K562 (cell line): ENCODE measurements at regions not wholly inside any gene's neighbourhood (a gene's known extent, or its start where the extent isn't known, plus 50 kb on each side); places are given as distances from the start of the nearest gene placed in this dataset.

Source experiments
- ATAC-seq: fragments of 200-7000 bp; cut with Tn5 transposase; 3 replicates; pipeline ENCODE4 v1.9.1; 2020; ENCODE audit warnings: moderate library complexity
- BruUV-seq: library from RNA; stranded (reverse); fragments of 400-500 nt; replicated peaks from 2 replicates; lab custom pipeline; 2021; lab: Mats Ljungman, UMichigan
- CTCF ChIA-PET: fragments of 300-600 bp; formaldehyde crosslinking; extraction: SDS; loops from one replicate; lab custom pipeline; 2021; ENCODE audit warnings: low intra/inter-chr PET ratio; lab: Yijun Ruan, JAX
- POLR2A ChIA-PET: fragments of 300-600, 350-650 bp; sonication (Branson Sonifier 250); formaldehyde crosslinking; extraction: SDS; loops from one replicate; lab custom pipeline; 2021; ENCODE audit warnings: antibody characterized with exemption, inconsistent platforms; lab: Yijun Ruan, JAX
- DNase-seq, 4 experiments: peaks; one replicate each; pipeline versions ENCODE4 v3.0.0 to v3.0.0-alpha.2; 2011 to 2018; ENCODE audit warnings: low spot score in 3 of 4, mixed read lengths in 3 of 4; ENCODE audit errors: extremely low read depth in 1 of 4
- FAIRE-seq: peaks from 2 replicates; lab custom pipeline; 2011; peaks lifted over from hg19 to GRCh38; lab: Jason Lieb, UNC
- H2AFZ ChIP-seq: 2 replicates; pipeline ENCODE4 v1.6.0; 2011; ENCODE audit warnings: low read depth, low read length, control low read depth, inconsistent platforms
- H3K27ac ChIP-seq: fragments of 200-600 bp; 3 replicates; pipeline ENCODE4 v1.8.0; 2011; ENCODE audit warnings: low read depth, mild to moderate bottlenecking, control low read depth, inconsistent platforms, low read length, moderate library complexity, mixed read lengths; ENCODE audit errors: extremely low read depth
- H3K27me3 ChIP-seq, 2 experiments: fragments of 300-600 bp in 1 of 2; 2 replicates in 1 of 2; 3 replicates in 1 of 2; pipeline versions ENCODE4 v1.6.0 to v1.8.0; 2011; ENCODE audit warnings: inconsistent platforms in 2 of 2, low read length in 2 of 2, mild to moderate bottlenecking in 1 of 2, mixed read lengths in 1 of 2, moderate library complexity in 1 of 2; ENCODE audit not compliant: control insufficient read depth in 2 of 2, insufficient read depth in 2 of 2
- H3K36me3 ChIP-seq: fragments of 300-600 bp; 3 replicates; pipeline ENCODE4 v1.8.0; 2011; ENCODE audit warnings: mild to moderate bottlenecking, low read length, inconsistent platforms; ENCODE audit not compliant: control insufficient read depth, insufficient read depth
- H3K4me1 ChIP-seq, 2 experiments: fragments of 200-600 bp in 1 of 2; replicated peaks in 1 of 2; 2 replicates in 1 of 2; 3 replicates in 1 of 2; pipeline versions ENCODE4 v1.5.1 to v1.8.0; 2011; ENCODE audit warnings: inconsistent platforms in 2 of 2, low read length in 2 of 2, mild to moderate bottlenecking in 1 of 2, mixed read lengths in 1 of 2, moderate library complexity in 1 of 2; ENCODE audit not compliant: control insufficient read depth in 2 of 2, insufficient read depth in 2 of 2
- H3K4me2 ChIP-seq: 2 replicates; pipeline ENCODE4 v1.6.1; 2011; ENCODE audit warnings: low read length, control low read depth, inconsistent platforms, mixed read lengths; ENCODE audit not compliant: insufficient read depth
- H3K4me3 ChIP-seq: fragments of 200-600 bp; sonication (generic), shearing (Covaris generic); 2 replicates; pipeline ENCODE4 v1.5.1; 2016; ENCODE audit warnings: control low read depth, inconsistent platforms
- H3K79me2 ChIP-seq: fragments of 200-600 bp; 3 replicates; pipeline ENCODE4 v1.8.0; 2011; ENCODE audit warnings: low read length, inconsistent platforms; ENCODE audit not compliant: control insufficient read depth, insufficient read depth
- H3K9ac ChIP-seq, 2 experiments: 2 replicates each; pipeline versions ENCODE4 v1.6.0 to v1.6.1; 2011; ENCODE audit warnings: low read depth in 2 of 2, low read length in 2 of 2, control low read depth in 1 of 2, inconsistent platforms in 1 of 2, mild to moderate bottlenecking in 1 of 2, mixed read lengths in 1 of 2; ENCODE audit not compliant: insufficient read depth in 1 of 2
- H3K9me1 ChIP-seq: one replicate; pipeline ENCODE4 v1.6.0; 2011; ENCODE audit warnings: inconsistent platforms, mild to moderate bottlenecking, low read length, moderate library complexity; ENCODE audit not compliant: control insufficient read depth, insufficient read depth
- H3K9me3 ChIP-seq: replicated peaks from 2 replicates; pipeline ENCODE4 v1.5.1; 2011; ENCODE audit warnings: low read depth, low read length, inconsistent platforms; ENCODE audit not compliant: control insufficient read depth, insufficient read depth
- H4K20me1 ChIP-seq: replicated peaks from 2 replicates; pipeline ENCODE4 v1.6.1; 2011; ENCODE audit warnings: low read length, inconsistent platforms, mixed read lengths; ENCODE audit not compliant: control insufficient read depth, insufficient read depth
- MCM2 ChIP-seq: fragments of 450-650 bp; IDR thresholded peaks from 2 replicates; pipeline ENCODE4 v1.6.1; 2017; ENCODE audit warnings: low read depth, mild to moderate bottlenecking
- ZNF140 ChIP-seq: fragments of 250-450 bp; sonication (Bioruptor Pico); IDR thresholded peaks from 2 replicates; pipeline ENCODE4 v1.8.0; 2021; ENCODE audit warnings: moderate library complexity, mild to moderate bottlenecking, inconsistent platforms
- ZNF197 ChIP-seq: fragments of 200-800 bp; sonication (Bioruptor generic); IDR thresholded peaks from 2 replicates; pipeline ENCODE4 v1.6.1; 2016; ENCODE audit warnings: low read depth, missing genetic modification characterization, missing compliant biosample characterization
- ZNF277 ChIP-seq: fragments of 250-450 bp; sonication (Bioruptor Pico); IDR thresholded peaks from 2 replicates; pipeline ENCODE4 v1.8.0; 2022; ENCODE audit warnings: inconsistent platforms, mild to moderate bottlenecking, moderate library complexity, borderline replicate concordance
- ZNF644 ChIP-seq: fragments of 200-800 bp; sonication (Bioruptor generic); IDR thresholded peaks from 2 replicates; pipeline ENCODE4 v1.6.1; 2016; ENCODE audit warnings: low read depth, missing genetic modification characterization, missing compliant biosample characterization
- ZNF695 ChIP-seq: fragments of 450-650 bp; formaldehyde crosslinking; IDR thresholded peaks from 2 replicates; pipeline ENCODE4 v1.4.0; 2020; ENCODE audit warnings: mild to moderate bottlenecking, moderate library complexity
- ZZZ3 ChIP-seq: fragments of 450-650 bp; IDR thresholded peaks from 2 replicates; pipeline ENCODE4 v1.6.1; 2016; ENCODE audit warnings: antibody characterized with exemption, mild to moderate bottlenecking, moderate library complexity
- WGBS: fragments of 100-300 bp; shearing (Covaris generic); methylation state at CpG from one replicate; pipeline ENCODE4 v1.1.6; 2016; ENCODE audit warnings: low coverage, mixed read lengths; ENCODE audit not compliant: insufficient coverage; ENCODE audit errors: missing lambda C conversion rate; 5-methylcytosine and 5-hydroxymethylcytosine counted together
- in situ Hi-C: fragments of 300-500 bp; cut with MboI; formaldehyde crosslinking; loops from 4 replicates; pipeline ENCODE4 v1.15.0; 2018; ENCODE audit warnings: inconsistent platforms, mixed read lengths
- intact Hi-C: fragments of 100-400 bp; cut with micrococcal nuclease; formaldehyde crosslinking; loops from 2 replicates; pipeline ENCODE4 v1.14.2; 2022

- H3K9me3 ChIP-seq = no peaks in the 10 kb centered on the region
- WGBS = 0% methylated on average over 8 of the region's 9 CpGs
- no peak overlapping the region for H3K27ac ChIP-seq
- H3K9ac ChIP-seq = no peak overlapping the region
- FAIRE-seq (no peak), DNase-seq (no peak), ATAC-seq (no peak)
- H3K27me3 ChIP-seq = peaks cover 0 to 42% of the 10 kb centered on the region in 2 experiments; a peak in 3 of 5 replicates
- no peaks in the 10 kb centered on the region for H3K36me3 ChIP-seq
- no peaks in the 10 kb centered on the region for H3K9me1 ChIP-seq
- intact Hi-C loops = no loop called here
- no peak overlapping the region for H3K4me2 ChIP-seq
- no peaks in the 10 kb centered on the region for H3K79me2 ChIP-seq
- TF ChIP-seq ZZZ3 = no peak
- TF ChIP-seq ZNF277 (CRISPR knock-in tag) = no peak
- TF ChIP-seq ZNF695 (CRISPR knock-in tag) = no peak
- TF ChIP-seq ZNF644 = no peak
- TF ChIP-seq ZNF197 (CRISPR knock-in tag) = no peak
- TF ChIP-seq ZNF140 (CRISPR knock-in tag) = no peak
- TF ChIP-seq MCM2 = no peak
- H4K20me1 ChIP-seq = no peaks in the 10 kb centered on the region
- H2AFZ ChIP-seq = no peak overlapping the region
- in situ Hi-C loops = no loop called here
- CTCF ChIA-PET = no interaction called here
- no peak overlapping the region for H3K4me3 ChIP-seq
- H3K4me1 ChIP-seq = no peaks in the 10 kb centered on the region
- POLR2A ChIA-PET = no interaction called here
- no TSS peak for BruUV-seq
Observed at GRCh38 chr18:78862395-78862794, 117.2 kb upstream of the SALL3 start.
